ENCODE measurements at regions not wholly inside any gene's neighbourhood (a gene's known extent, or its start where the extent isn't known, plus 50 kb on each side); places are given as distances from the start of the nearest gene placed in this dataset.
A peak's percentile ranks its signal among the peaks of the same experiment; 100 is the strongest.

- Histone ChIP-seq H3K23me2 (ENCODE audit: insufficient read length, low read depth, low read length, poor library complexity, severe bottlenecking) (no peaks in the 10 kb centered on the region), H3K4me1 (ENCODE audit: insufficient read depth, low read length) (no peaks in the 10 kb centered on the region), H3K27me3 (ENCODE audit: insufficient read depth, low read length) (no peaks in the 10 kb centered on the region), H3K9ac (ENCODE audit: extremely low read depth, insufficient read length, low read length) (no peak overlapping the region), H3K14ac (ENCODE audit: insufficient read depth, low read length) (no peak overlapping the region; the same call in 1 of the 2 replicates), H2BK15ac (ENCODE audit: low read depth, low read length) (no peak overlapping the region), H2BK120ac (ENCODE audit: low read depth, low read length, poor library complexity, severe bottlenecking) (no peak overlapping the region), H4K20me1 (ENCODE audit: control insufficient read depth, insufficient read depth, insufficient read length) (no peaks in the 10 kb centered on the region), H3K79me1 (ENCODE audit: insufficient read depth, low read depth, low read length, poor library complexity, severe bottlenecking) (no peaks in the 10 kb centered on the region), H4K91ac (ENCODE audit: insufficient read length, low read depth, low read length) (no peak overlapping the region), H2BK5ac (ENCODE audit: insufficient read length, low read length) (no peak overlapping the region), H3K79me2 (ENCODE audit: insufficient read depth, low read length) (no peaks in the 10 kb centered on the region), H3K4ac (ENCODE audit: low read depth, low read length) (no peak overlapping the region), H3K18ac (ENCODE audit: insufficient read length, low read depth, low read length) (no peak overlapping the region), H4K8ac (replicated peaks; ENCODE audit: insufficient read length, low read depth, low read length) (no peak overlapping the region), H2BK12ac (ENCODE audit: insufficient read length, low read depth, low read length) (no peak overlapping the region), H3K23ac (ENCODE audit: insufficient read length, low read depth, low read length) (no peak overlapping the region), H3K4me2 (ENCODE audit: insufficient read depth, insufficient read length, low read length) (no peak overlapping the region), H3K27ac (ENCODE audit: insufficient read length, low read depth, low read length) (no peak overlapping the region), H2AK5ac (ENCODE audit: insufficient read length, low read length) (no peak overlapping the region), H3T11ph (ENCODE audit: low read length) (no peak overlapping the region), H3K9me3 (ENCODE audit: control insufficient read depth, low read depth, low read length) (no peaks in the 10 kb centered on the region), H2BK20ac (ENCODE audit: low read depth, low read length, poor library complexity, severe bottlenecking) (no peak overlapping the region), H4K5ac (ENCODE audit: insufficient read length, low read depth, low read length) (no peak overlapping the region), H3K56ac (ENCODE audit: insufficient read length, low read depth, low read length) (no peak overlapping the region), H2AFZ (ENCODE audit: low read length) (no peak overlapping the region)
- H3K27me3 Mint-ChIP-seq (ENCODE audit: low read depth), result no peaks in the 10 kb centered on the region
- no peak for DNase-seq
- peak overlapping the region in 2 of 3 experiments; percentile 31 to 68; a peak in 3 of 7 replicates for H3K27ac Mint-ChIP-seq
- peaks cover 23 to 28% of the 10 kb centered on the region in 2 experiments for H3K4me1 Mint-ChIP-seq
- H3K4me3 Mint-ChIP-seq, result no peak overlapping the region
- no peak for TF ChIP-seq CTCF (conservative IDR thresholded peaks at IDR 0.05)
- WGBS (ENCODE audit: extremely low coverage, insufficient read length, low lambda C conversion rate), result no CpG with 5 or more reads among the region's 4 CpGs
- H3K36me3 Mint-ChIP-seq (ENCODE audit: insufficient read depth in 1 of 3, low read depth in 3 of 3), result peaks cover 5 to 17% (median 12%) of the 10 kb centered on the region in 3 experiments
- peaks cover 0 to 8% of the 10 kb centered on the region in 2 experiments; a peak in 2 of 5 replicates for H3K9me3 Mint-ChIP-seq
Measured at GRCh38 chr18:23356424-23356823, 96.7 kb upstream of the RIOK3 start.
